GM21737 (cell line): ENCODE measurements at regions not wholly inside any gene's neighbourhood (a gene's known extent, or its start where the extent isn't known, plus 50 kb on each side); places are given as distances from the start of the nearest gene placed in this dataset.
"Not testable (repeated sequence)": the region's sequence is repeated elsewhere in the genome, so short reads cannot be mapped to it uniquely, and the experiment has no call there.

ENCODE experiments used
- ATAC-seq: cut with Tn5 transposase; IDR thresholded peaks from one replicate; pipeline ENCODE4 v1.9.1; 2021; ENCODE audit warnings: mild to moderate bottlenecking, moderate library complexity; ENCODE audit not compliant: unreplicated experiment

- no peak for ATAC-seq
These were observed 115.3 kb upstream of the NDUFV2 start for GRCh38 chr18:8987241-8987640.

- ATAC-seq, result peak; percentile 82
These were observed 114.1 kb upstream of the NDUFV2 start for GRCh38 chr18:8988260-8988871.

GRCh38 chr18:8989017-8989416 lies 113.5 kb upstream of the NDUFV2 start:
- no peak for ATAC-seq

DNA sequence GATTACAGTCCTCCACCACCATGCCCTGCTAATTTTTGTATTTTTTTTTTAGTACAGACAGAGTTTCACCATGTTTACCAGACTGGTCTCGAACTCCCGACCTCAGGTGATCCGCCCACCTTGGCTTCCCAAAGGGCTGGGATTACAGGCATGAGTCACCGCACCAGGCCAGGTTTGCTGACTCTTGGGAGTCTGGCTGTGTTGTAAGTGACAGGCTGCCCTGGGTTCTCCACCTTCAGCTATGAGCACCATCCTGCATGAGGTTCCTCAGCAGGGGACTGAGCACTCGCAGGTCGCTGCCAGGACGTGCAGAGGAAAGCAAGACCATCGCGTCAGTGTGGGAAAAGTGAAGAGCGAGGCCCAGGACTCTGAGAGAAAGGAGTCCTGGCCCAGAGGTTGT lies 112.6 kb upstream of the NDUFV2 start:
- no peak for ATAC-seq

DNA sequence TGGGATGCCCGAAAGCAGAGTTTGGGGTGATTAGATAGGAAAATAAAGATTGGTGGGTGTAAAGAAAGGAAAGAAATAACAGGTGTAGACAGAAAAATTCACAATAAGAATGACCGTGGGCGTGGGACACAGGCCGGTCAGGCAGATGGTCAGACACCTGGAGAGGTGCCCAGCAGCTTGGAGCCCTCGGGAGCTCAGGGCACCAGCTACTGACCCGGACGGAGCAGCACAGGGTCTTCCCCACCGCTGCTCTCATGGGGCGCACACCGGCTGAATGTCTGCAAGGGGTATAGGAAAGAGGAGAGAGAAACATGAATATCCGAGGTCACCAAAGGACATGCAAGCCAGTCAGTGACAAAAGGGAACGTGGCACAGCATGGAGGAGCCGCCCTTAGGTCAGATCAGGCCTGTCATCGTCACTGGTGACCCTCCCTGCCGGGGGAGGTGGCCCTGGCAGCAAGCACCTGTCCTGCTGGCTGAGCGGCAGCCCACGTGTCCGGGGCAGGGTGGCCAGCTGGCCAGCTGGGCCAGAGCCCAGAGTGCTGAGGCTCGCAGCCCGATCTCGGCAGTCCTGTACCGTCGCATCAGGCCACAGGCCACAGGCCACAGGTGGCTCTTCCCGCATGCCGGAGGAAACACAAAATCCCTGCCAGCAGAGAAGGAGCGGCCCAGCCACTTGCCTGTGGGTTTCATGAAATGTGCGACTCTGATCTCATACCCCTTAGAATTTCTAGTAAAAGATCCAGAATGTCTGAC lies 112.0 kb upstream of the NDUFV2 start:
- no peak for ATAC-seq

GRCh38 chr18:8991155-8991554 lies 111.3 kb upstream of the NDUFV2 start:
- no peak for ATAC-seq

DNA sequence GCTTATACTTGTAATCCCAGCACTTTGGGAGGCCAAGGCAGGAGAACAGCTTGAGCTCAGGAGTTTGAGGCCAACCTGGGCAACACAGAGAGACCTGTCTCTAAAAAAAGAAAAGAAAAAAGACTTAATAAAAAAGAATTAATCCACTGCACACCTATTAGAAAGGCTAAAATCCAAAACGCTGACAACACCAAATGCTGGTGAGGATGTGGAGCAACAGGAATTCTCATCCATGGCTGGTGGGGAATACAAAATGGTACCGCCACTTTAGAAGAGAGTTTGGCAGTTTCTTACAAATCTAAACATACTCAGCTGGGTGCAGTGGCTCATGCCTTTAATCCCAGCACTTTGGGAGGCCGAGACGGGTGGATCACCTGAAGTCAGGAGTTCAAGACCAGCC lies 110.0 kb upstream of the NDUFV2 start:
- ATAC-seq, result not testable (repeated sequence)

- ATAC-seq, result no peak
These were observed 107.9 kb upstream of the NDUFV2 start for GRCh38 chr18:8994603-8995002.

DNA sequence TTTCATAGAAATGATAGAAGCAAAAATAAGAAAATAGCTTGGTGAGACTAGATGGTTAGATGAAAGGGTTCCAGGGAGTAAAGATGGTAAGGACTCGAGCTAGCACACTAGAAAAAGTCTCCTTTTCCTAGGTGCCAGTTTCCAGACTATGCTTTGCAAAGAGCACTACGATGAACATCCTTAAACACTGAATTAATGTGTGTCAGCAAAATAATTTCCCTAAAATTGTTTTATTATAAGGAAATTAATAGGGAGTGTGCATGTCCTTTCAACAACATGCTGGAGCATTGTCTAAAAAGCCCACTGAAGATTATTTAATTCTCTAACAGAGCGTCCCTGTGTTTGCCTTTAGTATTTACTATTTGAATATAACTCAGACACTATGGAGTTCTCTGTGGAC lies 107.4 kb upstream of the NDUFV2 start:
- no peak for ATAC-seq

DNA sequence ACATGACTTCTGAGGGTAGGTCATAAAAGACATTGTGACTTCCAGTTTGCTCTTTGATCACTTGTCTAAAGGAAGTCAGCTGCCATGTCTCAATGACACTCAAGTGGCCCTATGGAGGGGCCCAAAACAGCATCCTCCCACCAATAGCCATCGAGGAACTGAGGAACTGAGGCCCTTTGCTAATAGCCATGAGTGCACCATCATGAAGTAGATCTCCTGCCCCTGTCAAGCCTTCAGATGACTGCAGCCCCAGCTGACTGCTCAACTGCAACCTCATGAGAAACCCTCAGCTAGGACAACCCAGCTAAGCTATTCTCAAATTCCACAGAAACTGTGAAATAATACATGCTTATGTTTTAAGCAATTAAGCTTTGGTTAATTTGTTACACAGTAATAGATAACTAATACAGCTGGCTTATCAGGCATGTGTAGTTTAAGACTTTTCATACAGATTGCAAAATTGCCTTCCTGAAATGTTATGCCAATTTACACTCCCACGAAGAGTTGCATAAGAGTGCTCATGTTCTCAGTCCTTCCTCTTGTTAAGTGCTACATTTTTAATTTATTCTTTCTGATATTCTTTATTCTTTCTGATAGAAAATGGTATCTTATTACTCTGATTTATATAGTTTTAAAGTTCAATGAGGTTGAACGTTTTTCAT lies 105.6 kb upstream of the NDUFV2 start:
- ATAC-seq, result no peak

DNA sequence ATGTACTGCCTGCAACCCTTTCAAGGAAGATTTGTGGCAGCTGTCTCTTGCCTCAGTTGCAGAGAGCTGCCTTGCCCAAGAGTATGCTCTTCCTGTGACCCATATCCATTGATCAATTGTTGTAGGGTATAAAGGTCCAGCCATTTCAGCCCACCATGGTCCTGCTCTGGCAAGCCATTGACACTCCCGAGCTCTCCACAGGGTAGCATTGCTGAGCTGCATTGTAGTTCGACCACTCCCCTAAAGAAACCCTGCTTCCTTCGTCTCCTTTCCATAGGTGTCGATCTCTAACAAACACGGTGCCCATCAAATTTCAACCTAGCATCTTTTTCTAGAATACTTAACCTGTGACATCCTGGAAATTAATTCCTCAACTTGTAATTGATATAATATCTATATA lies 104.9 kb upstream of the NDUFV2 start:
- ATAC-seq, result no peak

GRCh38 chr18:8998481-8999217 lies 103.8 kb upstream of the NDUFV2 start:
- ATAC-seq, result no peak

- ATAC-seq, result no peak
These were observed 102.6 kb upstream of the NDUFV2 start for GRCh38 chr18:8999872-9000271.

DNA sequence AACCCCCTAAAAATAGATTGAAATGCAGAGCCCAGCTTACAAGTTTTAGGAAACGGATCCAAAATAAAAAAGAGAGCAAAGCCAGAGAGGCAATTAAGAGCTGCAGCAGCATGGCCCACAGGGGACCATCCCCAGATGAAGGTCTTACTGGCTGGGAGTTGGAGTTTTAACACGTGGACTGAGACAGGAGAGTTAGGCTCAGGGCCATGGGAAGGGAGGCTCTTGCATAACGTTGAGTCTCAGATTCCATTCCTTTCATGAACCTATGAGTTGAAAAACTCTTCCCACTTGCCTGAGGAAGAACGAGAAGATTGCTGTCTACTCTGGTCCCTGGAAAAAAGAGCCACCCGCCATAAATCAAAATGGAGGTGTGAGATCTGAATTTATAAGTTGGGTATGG lies 101.8 kb upstream of the NDUFV2 start:
- no peak for ATAC-seq

DNA sequence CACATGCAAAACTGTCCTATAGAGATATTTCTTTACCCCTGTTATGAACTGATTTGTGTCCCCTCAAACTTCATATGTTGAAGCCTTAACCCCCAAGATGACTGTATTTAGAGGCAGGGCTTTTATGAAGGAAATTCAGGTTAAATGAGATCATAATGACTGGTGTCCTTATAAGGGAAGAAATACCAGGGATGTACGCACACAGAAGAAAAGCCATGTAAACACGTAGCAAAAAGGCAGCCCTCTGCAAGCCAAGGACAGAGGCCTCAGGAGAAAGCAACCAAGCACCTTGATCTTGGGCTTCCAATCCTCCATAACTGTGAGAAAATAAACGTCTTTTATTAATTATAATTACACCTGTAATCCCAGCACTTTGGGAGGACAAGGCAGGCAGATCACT lies 101.3 kb upstream of the NDUFV2 start:
- no peak for ATAC-seq

DNA sequence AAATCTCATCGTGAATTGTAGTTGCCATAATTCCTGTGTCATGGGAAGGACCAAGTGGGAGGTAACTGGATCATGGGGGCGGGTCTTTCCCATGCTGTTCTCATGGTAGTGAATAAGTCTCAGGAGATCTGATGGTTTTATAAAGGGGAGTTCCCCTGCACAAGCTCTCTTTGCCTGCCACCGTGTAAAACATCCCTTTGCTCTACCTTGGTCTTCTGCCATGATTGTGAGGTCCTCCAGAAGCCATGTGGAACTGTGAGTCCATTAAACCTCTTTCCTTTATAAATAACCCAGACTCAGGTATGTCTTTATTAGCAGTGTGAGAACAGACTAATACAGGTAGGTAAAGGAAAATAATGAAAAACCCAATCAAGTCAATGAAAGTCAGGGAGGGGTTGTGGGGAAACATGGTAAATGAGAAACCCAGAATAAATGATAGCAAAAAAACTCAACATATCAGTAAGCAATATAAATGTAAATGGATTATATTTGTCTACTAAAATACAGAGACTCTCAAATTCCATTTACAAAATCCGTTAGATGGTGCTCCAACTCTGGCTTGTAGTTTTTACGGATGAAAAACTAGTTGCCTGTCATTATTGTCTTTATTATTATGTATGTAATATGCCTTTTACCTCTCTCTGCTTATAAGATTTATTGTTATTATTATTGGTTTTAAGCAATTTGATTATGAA lies 98.9 kb upstream of the NDUFV2 start:
- no peak for ATAC-seq

DNA sequence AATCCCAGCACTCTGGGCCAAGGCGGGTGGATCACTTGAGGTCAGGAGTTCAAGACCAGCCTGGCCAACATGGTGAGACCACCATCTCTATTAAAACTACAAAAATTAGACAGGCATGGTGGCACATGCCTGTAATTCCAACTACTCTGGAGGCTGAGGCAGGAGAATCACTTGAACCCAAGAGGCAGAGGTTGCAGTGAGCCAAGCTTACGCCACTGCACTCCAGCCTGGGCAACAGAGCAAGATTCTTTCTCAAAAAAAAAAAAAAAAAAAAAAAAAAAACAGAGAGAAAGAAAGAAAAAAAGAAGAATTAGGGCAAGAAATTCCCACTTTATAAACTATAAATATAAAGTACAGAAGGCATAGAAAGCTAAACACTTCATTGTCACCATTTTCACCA lies 98.2 kb upstream of the NDUFV2 start:
- ATAC-seq, result not testable (repeated sequence)

GRCh38 chr18:9007700-9008099 lies 94.8 kb upstream of the NDUFV2 start:
- ATAC-seq, result not testable (repeated sequence)

DNA sequence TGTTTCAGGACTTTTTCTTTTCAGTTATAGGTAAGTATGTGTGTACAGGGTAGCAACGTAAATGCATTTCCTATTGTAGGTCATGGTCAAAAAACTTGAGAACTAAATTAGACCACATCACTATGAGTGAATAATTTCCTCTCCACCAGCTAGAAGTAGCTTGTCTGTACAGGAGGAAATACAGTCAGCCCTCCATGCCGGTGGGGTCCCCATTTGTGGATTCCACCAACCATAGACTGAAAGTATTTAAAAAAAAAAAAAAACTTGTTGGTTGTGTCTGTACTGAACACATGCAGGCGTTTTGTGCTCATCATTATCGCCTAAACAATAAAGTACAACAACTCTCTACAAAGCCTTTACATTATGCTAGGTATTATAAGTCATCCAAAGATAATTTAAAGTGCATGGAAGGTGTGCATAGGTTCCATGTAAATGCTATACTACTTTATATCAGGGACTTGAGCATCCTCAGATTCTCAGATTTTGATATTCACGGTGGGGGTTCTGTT lies 94.2 kb upstream of the NDUFV2 start:
- no peak for ATAC-seq

DNA sequence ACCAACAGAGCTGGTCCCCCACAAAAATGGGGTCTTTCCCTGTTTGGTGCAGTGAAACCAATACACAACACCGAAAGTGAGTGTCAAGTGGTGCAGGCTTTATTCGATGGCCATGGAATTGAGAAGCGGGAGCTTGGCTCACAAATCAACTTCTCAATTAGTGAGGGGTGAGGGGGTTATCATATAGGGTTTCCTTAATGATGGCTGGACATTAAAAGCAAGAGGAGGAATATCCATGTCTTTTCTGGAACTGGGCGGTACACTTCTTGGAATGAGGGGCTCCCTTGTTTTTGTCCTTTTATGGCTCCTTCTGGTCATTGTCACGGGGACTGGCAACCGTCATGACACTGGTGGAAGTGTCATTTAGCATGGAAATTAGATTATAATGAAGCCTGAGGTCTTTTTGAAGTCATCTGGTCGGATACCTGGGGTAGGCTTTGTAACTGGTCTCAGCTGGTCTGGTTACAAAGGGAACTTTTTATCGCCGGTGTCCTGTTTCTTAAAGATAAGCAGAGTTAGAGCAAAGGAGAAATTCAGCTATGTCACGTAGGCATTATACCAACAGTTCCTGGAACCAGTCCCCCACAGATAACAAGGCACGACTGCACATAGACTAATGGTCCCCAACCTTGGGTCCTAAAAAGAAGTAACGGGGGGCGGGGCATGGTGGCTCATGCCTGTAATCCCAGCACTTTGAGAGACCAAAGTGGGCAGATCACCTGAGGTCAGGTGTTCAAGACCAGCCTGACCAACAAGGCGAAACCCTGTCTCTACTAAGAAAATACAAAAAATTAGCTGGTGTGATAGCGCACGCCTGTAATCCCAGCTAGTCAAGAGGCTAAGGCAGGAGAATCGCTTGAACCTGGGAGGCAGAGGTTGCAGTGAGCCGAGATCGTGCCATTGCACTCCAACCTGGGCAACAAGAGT lies 93.5 kb upstream of the NDUFV2 start:
- no peak for ATAC-seq
